Left forelimb (tissue), 1 donor: ENCODE measurements at regions not wholly inside any gene's neighbourhood (a gene's known extent, or its start where the extent isn't known, plus 50 kb on each side); places are given as distances from the start of the nearest gene placed in this dataset.

Experiments
- DNase-seq: peaks from one replicate; pipeline ENCODE4 v3.0.0-alpha.2; 2018; ENCODE audit warnings: low spot score

GRCh38 chr15:70279096-70279495, 181.4 kb upstream of the TLE3 start:
- DNase-seq, result peak; percentile 30

GRCh38 chr15:70278644-70279043, 180.9 kb upstream of the TLE3 start:
- DNase-seq, result peak; percentile 42

GRCh38 chr15:70277556-70277955, 179.8 kb upstream of the TLE3 start:
- peak; percentile 26 for DNase-seq

DNA sequence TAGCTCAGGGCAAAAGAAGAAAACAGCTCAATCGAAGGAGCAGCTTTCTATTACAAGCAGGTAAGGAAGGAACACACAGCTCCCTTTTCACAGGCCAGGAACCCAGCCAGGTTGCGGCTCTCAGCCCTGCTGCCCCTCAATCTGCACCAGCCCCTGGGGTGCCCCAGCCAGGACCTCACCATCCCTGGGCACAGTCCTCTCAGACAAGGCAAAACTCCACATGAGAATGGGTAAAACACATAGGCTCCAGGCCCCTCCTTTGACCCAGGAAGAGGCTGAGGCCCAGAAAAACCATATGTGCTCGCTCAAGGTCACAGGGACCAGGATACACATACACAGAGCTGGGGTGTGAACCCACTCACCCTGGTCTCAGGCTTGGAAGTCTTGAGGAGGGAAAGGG, 178.7 kb upstream of the TLE3 start:
- no peak for DNase-seq

DNA sequence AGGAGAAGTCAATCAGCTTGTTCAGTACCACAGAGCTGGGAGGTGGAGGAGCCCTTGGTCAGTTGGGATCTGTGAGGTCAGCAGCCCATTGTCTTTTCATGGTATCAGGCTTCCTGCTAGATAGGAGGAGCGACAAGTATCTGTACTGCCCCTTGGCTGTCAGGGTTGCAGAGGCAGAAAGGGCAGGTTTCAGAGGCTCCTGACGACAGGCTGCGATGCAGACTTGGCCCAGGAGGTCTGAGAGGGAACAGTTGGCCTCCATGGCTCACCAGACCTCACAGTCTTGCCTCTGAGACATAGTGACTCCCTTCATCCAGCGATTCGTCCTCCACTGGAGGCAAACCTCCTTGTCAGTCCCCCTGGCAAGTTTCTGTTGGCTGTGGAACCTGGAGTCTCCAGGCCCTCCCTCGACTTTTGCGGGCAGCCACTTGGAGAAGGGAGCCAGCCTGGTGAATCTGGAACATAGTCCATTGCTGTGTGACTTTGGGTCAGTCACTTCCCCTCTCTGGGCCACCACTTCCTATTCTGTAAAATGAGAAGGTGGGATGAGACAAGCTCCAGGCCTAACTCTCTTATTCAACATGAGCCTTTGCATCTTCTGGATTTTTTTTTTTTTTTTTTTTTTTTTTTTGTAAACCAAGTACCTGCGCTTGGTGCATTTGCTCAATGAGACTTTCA, 177.9 kb upstream of the TLE3 start:
- no peak for DNase-seq

- no peak for DNase-seq
Measured at GRCh38 chr15:70274908-70275307, 177.2 kb upstream of the TLE3 start.

DNA sequence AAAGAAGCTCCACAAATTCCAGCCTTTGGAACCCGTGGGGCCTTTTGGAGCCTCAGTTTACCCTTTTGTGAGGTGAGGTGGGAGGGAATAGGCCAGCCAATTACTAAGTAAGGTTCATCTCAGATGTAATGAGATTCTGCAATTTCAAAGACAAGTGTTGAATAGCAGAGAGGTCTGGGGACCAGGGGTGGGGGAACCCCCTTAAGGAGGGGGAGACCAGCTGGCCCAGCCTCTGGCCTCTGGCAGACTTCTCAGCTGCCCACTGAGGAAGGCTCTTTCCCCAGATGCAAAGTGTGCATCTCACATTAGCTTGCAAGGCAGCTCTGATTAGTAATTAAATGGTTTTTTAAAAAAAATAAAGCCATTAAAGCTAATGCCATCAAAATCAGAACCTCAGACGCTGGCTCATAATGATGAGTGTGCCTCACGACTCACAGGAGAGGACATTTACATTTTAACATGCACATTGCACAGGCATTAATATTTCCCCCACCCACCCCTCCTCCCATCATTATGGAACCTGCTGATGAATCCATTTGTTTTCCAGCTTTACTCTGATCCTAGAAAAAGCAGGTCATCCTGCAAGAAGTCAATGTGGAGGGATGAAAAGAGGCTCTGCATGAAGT, 176.7 kb upstream of the TLE3 start:
- no peak for DNase-seq

DNA sequence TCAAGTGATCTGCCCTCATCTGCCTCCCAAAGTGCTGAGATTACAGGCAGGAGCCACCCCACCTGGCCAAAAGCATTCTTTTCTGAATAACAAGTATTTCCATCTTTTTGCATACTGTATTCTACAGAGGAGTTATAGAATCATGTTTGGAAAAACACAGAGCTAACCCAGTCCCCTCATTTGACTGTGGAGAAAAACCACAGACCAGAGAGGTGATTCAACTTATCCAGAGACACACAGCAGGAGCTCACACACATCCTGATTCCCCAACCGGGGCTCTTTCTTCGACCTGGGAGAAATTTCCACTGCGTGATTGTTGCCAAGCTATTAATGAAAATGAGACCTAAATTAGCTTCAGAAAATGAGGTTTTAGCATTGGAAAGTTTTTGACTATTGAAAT, 176.1 kb upstream of the TLE3 start:
- no peak for DNase-seq

- DNase-seq, result no peak
Measured at GRCh38 chr15:70272565-70273355, 175.0 kb upstream of the TLE3 start.

GRCh38 chr15:70271422-70272088, 173.8 kb upstream of the TLE3 start:
- no peak for DNase-seq

DNA sequence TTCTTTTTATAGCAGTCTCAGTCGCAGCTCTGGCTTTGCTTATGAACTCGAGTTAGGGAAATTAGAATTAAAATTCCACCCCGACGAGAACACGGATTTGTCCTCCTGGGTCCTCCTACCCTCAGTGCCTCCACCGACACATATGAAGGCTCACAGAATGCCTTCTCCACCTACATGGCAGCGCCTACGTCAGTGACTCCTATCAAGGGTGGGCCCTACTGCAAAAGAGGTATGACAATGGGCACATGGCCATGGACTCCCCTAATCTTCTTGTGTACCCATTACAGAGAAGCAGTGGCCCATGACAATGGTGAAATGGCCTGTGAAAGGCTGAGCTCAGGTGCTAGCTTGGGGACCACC, 173.0 kb upstream of the TLE3 start:
- DNase-seq, result no peak

DNA sequence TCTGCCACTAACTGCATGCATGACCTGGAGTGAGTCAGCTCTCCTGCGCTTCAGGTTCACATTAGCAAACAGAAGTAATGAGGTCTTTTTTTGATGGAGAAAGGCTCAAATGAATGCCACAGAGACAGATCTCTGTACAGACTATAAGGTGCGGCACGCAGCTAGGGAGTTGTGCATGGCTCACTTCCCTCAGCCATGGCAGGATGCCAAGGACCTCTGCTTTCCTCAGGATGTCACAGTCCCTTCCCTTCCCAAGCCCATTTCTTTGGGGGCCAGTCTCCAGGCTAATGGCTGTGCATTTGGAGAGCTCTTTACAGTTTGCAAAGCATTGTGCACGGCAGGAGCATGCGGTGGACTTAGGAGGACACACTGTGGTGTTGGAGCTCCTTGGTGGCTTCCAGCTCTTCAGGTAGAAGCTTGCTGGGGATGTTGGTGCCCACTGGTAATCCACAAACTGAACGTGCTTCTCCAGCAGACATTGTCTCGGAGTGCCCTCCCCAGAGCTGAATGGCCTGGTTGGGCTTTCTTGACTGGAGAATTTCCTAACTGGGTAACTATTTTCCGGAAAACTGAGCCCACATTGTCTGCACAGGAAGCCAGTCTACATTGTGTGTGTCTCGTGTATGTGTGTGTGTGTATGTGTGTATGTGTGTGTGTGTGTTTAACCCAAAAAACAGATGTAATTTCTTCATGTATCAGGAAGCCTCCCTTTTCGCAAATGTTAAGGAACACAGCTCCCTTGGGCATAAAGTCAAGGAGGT, 172.5 kb upstream of the TLE3 start:
- no peak for DNase-seq

GRCh38 chr15:70269311-70269911, 171.7 kb upstream of the TLE3 start:
- no peak for DNase-seq

DNA sequence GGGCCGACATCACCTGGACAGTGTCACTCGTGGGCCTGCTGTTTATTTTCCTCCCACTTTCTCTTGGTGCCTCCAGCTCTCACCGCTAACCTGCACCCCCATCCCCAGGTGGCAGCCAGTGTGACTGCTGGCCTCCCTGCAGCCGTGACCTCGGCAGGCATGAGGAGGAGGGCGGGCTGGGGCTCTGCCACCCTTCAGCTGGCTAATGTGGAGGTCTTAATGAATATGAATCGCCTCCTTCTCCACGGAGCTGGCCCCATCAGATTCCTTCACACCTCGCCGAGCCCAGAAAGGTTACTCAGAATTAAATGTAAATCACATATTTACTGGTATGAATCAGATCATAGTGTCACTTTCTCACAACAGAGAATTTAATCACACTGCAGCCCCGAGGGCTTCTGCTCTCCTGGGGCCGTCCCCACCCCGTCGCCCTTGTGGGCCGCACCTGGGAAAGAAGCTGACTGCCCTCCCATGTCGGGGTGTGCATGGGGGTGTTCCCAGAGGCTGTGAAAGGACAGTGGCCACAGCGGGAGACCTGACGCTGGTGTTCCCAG, 171.1 kb upstream of the TLE3 start:
- DNase-seq, result no peak

GRCh38 chr15:70267879-70268278, 170.2 kb upstream of the TLE3 start:
- DNase-seq, result no peak

- DNase-seq, result no peak
Measured at GRCh38 chr15:70267306-70267705, 169.6 kb upstream of the TLE3 start.

GRCh38 chr15:70266412-70267121, 168.8 kb upstream of the TLE3 start:
- DNase-seq, result no peak

DNA sequence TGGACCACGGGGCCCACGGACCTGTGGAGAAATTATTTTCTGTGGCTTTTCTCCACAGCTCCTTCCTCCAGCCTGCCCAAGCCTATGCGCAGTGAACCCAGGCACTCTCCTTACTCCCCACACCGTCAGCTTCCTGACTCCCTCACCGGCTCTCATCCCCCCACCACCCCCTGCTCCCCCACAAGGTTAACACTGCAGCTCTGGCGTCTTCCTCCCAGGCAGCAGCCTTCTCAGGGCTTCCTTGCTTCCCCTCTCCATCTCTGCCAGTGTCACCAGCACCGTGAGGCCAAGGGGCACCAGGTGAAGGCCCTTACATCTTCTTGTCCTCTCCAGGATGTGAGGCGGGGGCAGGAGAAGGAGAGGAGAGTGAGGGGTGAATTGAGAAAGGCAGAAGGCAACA, 168.3 kb upstream of the TLE3 start:
- DNase-seq, result no peak

DNA sequence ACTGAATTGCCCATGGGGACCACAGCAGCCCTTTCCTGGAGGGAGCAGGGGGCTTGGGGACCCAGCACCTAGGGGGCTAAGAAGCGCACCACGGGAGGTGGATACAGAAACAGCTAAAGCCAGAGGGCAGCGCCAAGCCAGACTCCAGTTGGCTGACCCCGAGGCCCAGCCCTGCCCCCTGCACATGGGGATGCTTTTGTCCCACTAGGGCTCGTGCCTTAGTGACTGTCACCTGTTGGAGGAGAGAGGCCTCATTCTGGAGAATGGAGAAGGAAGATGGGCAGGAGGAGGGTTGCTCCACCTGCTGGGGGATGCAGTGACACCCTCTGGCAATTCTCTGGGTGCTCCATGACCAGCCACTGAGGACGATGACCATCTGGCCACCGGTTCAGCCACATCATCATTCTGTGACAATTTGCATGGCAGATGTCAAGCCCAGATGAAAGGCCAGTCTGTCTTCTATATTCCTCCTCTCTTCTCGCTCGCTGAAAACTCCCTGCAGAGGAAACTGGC, 167.8 kb upstream of the TLE3 start:
- no peak for DNase-seq

GRCh38 chr15:70264738-70265465, 167.2 kb upstream of the TLE3 start:
- no peak for DNase-seq
